ENCODE measurements at regions not wholly inside any gene's neighbourhood (a gene's known extent, or its start where the extent isn't known, plus 50 kb on each side); places are given as distances from the start of the nearest gene placed in this dataset.

- no peak for DNase-seq (ENCODE audit: low spot score)
- TF ChIP-seq CTCF (IDR thresholded peaks at IDR 0.05; ENCODE audit: borderline replicate concordance, control extremely low read depth, extremely low read depth, insufficient read depth, missing control alignments), result no peak
- in situ Hi-C loops (cut with MboI; ENCODE audit: low sequenced_read_pairs, unreplicated experiment), result no loop called here
Measured at GRCh38 chr13:33367926-33368325, 82.4 kb upstream of the STARD13 start.

DNA sequence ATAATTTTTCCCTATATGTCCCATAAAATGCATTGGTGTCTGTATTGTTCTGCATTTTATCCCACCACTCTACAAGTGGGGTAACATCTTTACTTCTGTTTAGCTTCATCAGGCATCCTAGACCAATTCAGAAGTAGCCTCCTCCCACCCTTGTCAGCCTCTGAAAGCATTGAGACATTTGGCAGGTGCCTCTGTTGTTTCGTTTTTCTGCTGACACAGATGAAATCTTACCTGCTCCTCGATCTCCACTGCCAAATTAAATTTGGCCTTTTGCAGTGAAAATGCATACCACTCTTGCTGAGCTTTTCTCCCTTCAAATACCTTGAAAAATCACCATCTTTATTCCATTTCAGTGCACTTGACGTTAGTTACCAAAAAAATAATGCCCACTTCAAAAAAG is 83.5 kb upstream of the STARD13 start:
- no peak for TF ChIP-seq CTCF (IDR thresholded peaks at IDR 0.05; ENCODE audit: borderline replicate concordance, control extremely low read depth, extremely low read depth, insufficient read depth, missing control alignments)
- no peak for DNase-seq (ENCODE audit: low spot score)
- in situ Hi-C loops (cut with MboI; ENCODE audit: low sequenced_read_pairs, unreplicated experiment), result no loop called here

GRCh38 chr13:33372251-33372919 is 86.8 kb upstream of the STARD13 start:
- TF ChIP-seq CTCF (IDR thresholded peaks at IDR 0.05; ENCODE audit: borderline replicate concordance, control extremely low read depth, extremely low read depth, insufficient read depth, missing control alignments), result no peak
- DNase-seq (ENCODE audit: low spot score), result no peak
- in situ Hi-C loops (cut with MboI; ENCODE audit: low sequenced_read_pairs, unreplicated experiment), result no loop called here

GRCh38 chr13:33373624-33374023 is 88.1 kb upstream of the STARD13 start:
- TF ChIP-seq CTCF (IDR thresholded peaks at IDR 0.05; ENCODE audit: borderline replicate concordance, control extremely low read depth, extremely low read depth, insufficient read depth, missing control alignments), result no peak
- DNase-seq (ENCODE audit: low spot score), result no peak
- in situ Hi-C loops (cut with MboI; ENCODE audit: low sequenced_read_pairs, unreplicated experiment), result no loop called here

DNA sequence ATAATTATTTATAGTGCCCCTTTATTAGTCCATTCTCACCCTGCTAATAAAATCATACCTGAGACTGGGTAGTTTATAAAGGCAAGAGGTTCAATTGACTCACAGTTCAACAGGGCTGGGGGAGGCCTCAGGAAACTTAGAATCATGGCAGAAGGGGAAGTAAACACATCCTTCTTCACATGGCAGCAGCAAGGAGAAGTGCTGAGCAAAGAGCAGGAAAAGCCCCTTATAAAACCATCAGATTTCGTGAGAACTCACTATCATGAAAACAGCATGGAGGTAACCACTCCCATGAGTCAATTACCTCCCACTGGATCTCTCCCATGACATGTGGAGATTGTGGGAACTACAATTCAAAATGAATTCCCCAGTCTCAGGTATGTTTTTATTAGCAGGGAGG is 89.9 kb upstream of the STARD13 start:
- TF ChIP-seq CTCF (IDR thresholded peaks at IDR 0.05; ENCODE audit: borderline replicate concordance, control extremely low read depth, extremely low read depth, insufficient read depth, missing control alignments), result no peak
- in situ Hi-C loops (cut with MboI; ENCODE audit: low sequenced_read_pairs, unreplicated experiment), result no loop called here
- no peak for DNase-seq (ENCODE audit: low spot score)

GRCh38 chr13:33376212-33376611 is 90.7 kb upstream of the STARD13 start:
- in situ Hi-C loops (cut with MboI; ENCODE audit: low sequenced_read_pairs, unreplicated experiment), result no loop called here
- TF ChIP-seq CTCF (IDR thresholded peaks at IDR 0.05; ENCODE audit: borderline replicate concordance, control extremely low read depth, extremely low read depth, insufficient read depth, missing control alignments), result no peak
- no peak for DNase-seq (ENCODE audit: low spot score)

Data from GM13976 (cell line).